T47D (cell line): ENCODE measurements at regions not wholly inside any gene's neighbourhood (a gene's known extent, or its start where the extent isn't known, plus 50 kb on each side); places are given as distances from the start of the nearest gene placed in this dataset.
A peak's percentile ranks its signal among the peaks of the same experiment; 100 is the strongest.

Experiments
- DNase-seq, 2 experiments: peaks; one replicate each; pipeline versions ENCODE4 v3.0.0 to v3.0.0-alpha.2; 2011 to 2012; ENCODE audit warnings: low read depth in 1 of 2, low spot score in 1 of 2
- JUND ChIP-seq: IDR thresholded peaks from 2 replicates; pipeline ENCODE4 v1.6.1; 2012; ENCODE audit warnings: low read depth
- in situ Hi-C: cut with HindIII; loops from 2 replicates; pipeline ENCODE4 v1.10.0; 2016; ENCODE audit warnings: low sequenced_read_pairs, low pct_unique_long_range_greater_than_20kb

DNA sequence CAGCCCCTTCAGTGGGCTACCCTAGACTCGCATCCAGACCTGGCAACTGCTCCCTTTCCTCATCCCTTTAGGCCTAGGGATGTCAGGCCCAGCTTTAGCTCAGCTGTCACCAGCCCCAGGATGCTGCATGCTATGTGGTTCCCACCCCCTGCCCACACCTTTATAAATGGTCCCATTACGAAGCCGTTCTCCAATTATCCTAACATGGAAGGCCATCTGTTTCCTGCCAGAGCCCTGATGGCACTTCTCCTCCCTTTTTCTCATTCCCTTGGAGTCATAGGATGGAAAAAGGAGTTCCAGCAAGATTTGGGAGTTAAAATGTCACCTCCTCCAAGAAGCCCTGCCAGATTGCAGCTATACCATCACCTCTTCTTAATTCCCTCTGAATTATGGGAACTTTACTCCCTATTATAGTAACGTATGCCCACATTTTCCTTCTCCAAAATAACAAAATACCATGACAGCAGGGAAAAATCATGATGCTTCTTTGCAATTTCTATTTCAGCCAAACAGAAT, 205.0 kb upstream of the GRIK3 start:
- no peak for TF ChIP-seq JUND
- in situ Hi-C loops = no loop called here
- DNase-seq = no peak

GRCh38 chr1:37240897-37241296, 206.6 kb upstream of the GRIK3 start:
- TF ChIP-seq JUND = no peak
- DNase-seq = no peak
- in situ Hi-C loops = no loop called here

DNA sequence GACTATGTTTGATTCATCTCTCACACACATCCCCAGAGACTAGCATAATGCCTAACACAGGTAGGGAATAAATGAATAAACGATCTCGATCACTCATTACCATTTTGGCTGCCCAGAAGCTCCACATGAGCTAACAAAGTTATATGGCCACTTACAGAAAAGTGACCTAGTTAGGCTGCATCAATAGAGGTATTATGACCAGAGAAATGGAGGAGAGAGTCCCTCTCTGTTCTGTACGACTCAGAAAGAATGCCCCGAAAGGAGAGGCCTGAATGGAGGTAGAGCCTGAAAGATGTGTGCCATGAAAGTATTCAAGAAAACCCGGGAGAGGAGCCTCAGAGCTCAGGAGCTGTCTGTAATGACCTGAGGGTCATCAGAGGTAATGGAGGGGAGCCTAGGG, 208.2 kb upstream of the GRIK3 start:
- in situ Hi-C loops = no loop called here
- no peak for DNase-seq
- TF ChIP-seq JUND = no peak

DNA sequence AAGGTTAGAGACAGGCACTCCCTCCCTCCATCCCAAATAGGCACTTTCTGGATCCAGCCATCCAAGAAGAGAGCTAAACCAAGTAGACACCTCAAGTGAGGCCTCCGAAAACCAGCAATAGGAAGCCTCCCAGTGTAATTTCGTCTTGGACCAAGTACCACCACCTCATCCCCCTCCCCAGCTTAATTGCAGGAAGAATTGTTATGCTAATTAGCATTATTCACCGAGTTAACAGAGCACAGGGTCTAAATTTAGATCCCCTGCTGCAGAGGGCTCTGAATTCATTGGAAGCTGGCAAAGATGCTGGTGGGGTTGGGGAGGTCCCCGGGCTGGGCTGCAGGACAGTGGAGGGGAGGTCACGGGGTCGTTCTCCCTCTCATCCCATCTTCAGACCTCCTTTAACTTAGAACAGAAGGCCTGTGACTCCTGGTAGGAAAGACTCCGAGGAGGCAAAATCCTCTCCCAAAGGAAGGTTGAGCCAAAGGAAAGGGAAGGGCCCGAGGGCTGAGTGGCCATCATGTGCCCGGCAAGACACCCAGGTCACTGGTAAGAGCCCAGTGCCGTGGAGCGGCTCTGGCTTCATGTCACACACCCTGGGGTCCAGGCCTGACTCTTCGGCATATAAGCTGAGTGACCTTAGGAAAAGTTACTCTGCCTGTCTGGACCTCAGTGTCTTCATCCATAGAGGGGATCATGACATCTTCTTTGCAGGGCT, 209.2 kb upstream of the GRIK3 start:
- DNase-seq = no peak
- no peak for TF ChIP-seq JUND
- in situ Hi-C loops = no loop called here

DNA sequence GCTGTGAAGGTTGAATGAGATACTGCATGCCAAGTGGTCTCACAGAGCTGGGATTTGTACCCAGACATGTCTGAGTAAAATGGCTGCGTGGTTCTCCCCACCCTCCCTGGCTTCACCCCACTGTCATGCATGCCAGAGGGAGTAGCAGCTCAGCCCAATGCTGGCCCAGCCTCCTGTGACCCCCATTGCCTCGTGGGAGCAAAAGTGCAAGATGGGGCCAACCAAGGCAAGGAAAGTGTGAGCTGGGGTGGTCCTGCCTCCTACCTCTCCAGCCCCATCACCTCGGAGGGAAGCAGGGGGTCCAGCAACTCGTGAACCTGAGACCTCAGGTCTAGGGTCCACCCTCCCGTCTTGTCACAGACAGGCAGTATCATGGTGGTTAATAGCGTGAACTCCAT, 209.8 kb upstream of the GRIK3 start:
- TF ChIP-seq JUND = no peak
- DNase-seq = no peak
- in situ Hi-C loops = no loop called here

DNA sequence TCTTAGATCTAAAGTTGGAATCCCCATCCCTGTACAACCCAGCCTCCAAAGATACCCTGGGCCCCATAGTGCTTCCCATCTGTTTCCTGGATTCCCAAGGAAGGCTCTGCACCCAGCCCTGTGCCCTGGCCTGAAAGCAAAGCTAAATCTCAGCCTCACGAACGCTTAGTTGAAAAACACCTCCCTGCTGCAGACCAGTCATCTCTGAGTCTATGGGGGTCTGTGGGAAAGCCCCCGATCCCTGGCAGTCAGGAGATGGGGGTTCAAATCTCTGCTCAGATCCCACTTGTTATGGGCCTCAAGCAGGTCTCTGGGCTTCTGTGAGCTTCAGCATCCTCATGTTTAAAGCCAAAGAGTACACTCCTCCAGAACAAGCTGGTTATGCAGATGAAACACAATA, 210.5 kb upstream of the GRIK3 start:
- no peak for DNase-seq
- TF ChIP-seq JUND = no peak
- in situ Hi-C loops = no loop called here

GRCh38 chr1:37246631-37247030, 212.3 kb upstream of the GRIK3 start:
- DNase-seq = no peak
- TF ChIP-seq JUND = no peak
- in situ Hi-C loops = no loop called here

- DNase-seq = no peak
- no peak for TF ChIP-seq JUND
- in situ Hi-C loops = no loop called here
These were observed 216.1 kb upstream of the GRIK3 start for GRCh38 chr1:37250371-37250770.

DNA sequence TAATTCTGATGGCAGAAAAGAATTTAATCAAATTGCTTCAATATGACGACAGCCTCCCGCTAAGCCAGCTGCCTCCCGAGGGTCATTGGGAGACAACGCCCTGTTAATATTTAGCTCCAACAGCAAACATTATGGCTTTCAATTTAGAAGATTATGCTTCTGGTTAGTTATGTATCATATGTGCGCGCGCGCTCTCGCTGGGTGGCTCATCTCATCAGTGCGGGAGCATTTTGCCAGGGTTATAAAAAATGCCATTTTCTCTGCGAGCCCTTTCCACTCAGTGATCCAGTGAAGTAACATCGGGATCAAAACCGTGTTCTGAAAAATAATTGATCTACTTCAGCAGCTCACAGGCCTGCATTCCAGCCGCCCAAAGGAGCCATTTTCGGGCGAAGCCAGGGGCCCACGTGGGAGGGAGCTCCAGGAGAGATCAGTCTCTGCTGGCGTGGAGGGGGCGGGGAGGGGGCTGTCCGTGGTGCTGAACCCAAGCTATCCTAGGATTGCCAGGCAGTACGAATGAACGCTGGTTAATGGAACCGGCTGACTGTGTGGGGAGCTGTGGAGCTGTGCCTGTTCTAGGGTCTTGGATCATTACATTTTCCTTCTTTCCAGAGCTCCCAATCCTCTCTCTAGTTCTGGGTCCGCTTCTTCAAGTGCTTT, 219.1 kb upstream of the ZC3H12A start:
- TF ChIP-seq JUND = no peak
- peak; percentile 31 to 73 for DNase-seq
- in situ Hi-C loops = no loop called here

DNA sequence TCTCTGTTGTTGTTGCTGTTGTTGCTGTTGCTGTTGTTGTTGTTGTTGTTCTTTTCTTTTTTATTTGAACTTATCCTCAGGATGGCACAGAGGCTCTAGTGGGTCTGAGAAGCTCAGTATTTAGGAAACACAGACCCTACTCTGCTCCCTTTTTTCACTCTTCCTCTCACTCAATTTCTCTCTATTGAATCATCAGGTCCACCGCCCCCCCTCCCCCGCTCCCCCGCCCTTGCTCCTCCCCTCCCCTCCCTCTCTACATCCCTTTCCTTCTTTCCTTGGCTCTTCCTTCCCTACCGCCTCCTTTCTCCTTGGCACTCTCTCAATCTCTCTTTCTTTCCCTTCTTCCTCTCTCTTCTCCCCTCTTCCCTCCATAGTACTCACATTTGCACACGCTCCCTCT, 218.5 kb upstream of the ZC3H12A start:
- DNase-seq = no peak
- in situ Hi-C loops = no loop called here
- no peak for TF ChIP-seq JUND

GRCh38 chr1:37257646-37258045, 216.7 kb upstream of the ZC3H12A start:
- in situ Hi-C loops = no loop called here
- TF ChIP-seq JUND = no peak
- DNase-seq = no peak

DNA sequence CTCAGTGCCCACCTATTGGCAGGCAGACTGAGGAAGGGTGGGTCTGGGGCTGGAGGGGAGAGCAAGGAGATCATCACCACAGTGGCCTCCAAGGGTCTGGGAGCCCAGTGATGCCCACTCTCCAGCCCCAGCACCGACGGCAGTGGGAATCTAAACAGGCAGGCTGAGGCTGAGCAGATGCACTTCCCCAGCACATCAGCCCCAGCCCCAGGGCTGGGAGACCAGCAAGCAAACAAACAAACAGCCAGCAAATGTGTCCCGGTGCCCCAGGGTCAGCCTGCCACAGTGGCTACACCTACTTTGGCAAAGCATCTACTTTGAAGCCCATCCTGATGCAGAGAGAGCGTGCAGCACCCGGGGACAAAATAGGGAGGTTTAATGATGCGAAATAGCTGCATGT, 216.3 kb upstream of the ZC3H12A start:
- in situ Hi-C loops = no loop called here
- TF ChIP-seq JUND = no peak
- DNase-seq = no peak

- in situ Hi-C loops = no loop called here
- TF ChIP-seq JUND = no peak
- DNase-seq = no peak
These were observed 215.4 kb upstream of the ZC3H12A start for GRCh38 chr1:37259019-37259418.

GRCh38 chr1:37261129-37261528, 213.3 kb upstream of the ZC3H12A start:
- in situ Hi-C loops = no loop called here
- no peak for TF ChIP-seq JUND

More at GRCh38 chr1:37261129-37261528, 213.3 kb upstream of the ZC3H12A start:
- DNase-seq = no peak
